HepG2 (cell line): ENCODE measurements at regions not wholly inside any gene's neighbourhood (a gene's known extent, or its start where the extent isn't known, plus 50 kb on each side); places are given as distances from the start of the nearest gene placed in this dataset.

Experiments
- CTCF ChIP-seq: sonication (generic); formaldehyde crosslinking; IDR thresholded peaks from 2 replicates; pipeline ENCODE4 v1.5.0; 2020; ENCODE audit warnings: mild to moderate bottlenecking, missing genetic modification reagents, moderate library complexity
- EP300 ChIP-seq, 3 experiments: sonication (generic) in 1 of 3; formaldehyde crosslinking in 1 of 3; IDR thresholded peaks; 2 replicates each; pipeline versions ENCODE4 v1.5.1 to v1.6.1; 2011 to 2020; ENCODE audit warnings: low read depth in 2 of 3, low read length in 2 of 3, borderline replicate concordance in 1 of 3, improper control_type of control experiment in 1 of 3, mild to moderate bottlenecking in 1 of 3, missing genetic modification reagents in 1 of 3, moderate library complexity in 1 of 3
- JUN ChIP-seq: sonication (generic); formaldehyde crosslinking; IDR thresholded peaks from 2 replicates; pipeline ENCODE4 v1.4.0; 2020; ENCODE audit warnings: mild to moderate bottlenecking, missing genetic modification reagents
- SNAPC2 ChIP-seq: sonication (generic); formaldehyde crosslinking; IDR thresholded peaks from 2 replicates; pipeline ENCODE4 v1.8.1; 2022; ENCODE audit warnings: mild to moderate bottlenecking, missing genetic modification reagents
- TARDBP ChIP-seq: sonication (generic); formaldehyde crosslinking; IDR thresholded peaks from 2 replicates; pipeline ENCODE4 v1.8.0; 2022; ENCODE audit warnings: mild to moderate bottlenecking, missing genetic modification reagents
- ZNF281 ChIP-seq: sonication (generic); formaldehyde crosslinking; IDR thresholded peaks from 2 replicates; pipeline ENCODE4 v1.4.0; 2020; ENCODE audit warnings: missing genetic modification reagents, borderline replicate concordance
- ZNF329 ChIP-seq: sonication (generic); formaldehyde crosslinking; IDR thresholded peaks from 2 replicates; pipeline ENCODE4 v1.9.0; 2021; ENCODE audit warnings: low read depth, mild to moderate bottlenecking, missing genetic modification reagents
- ZNF713 ChIP-seq: sonication (generic); formaldehyde crosslinking; IDR thresholded peaks from 2 replicates; pipeline ENCODE4 v1.4.0; 2020; ENCODE audit warnings: mild to moderate bottlenecking, missing genetic modification reagents

GRCh38 chr7:10116511-10116910, 857.2 kb upstream of the PHF14 start:
- TF ChIP-seq CTCF (CRISPR knock-in tag) (no peak), ZNF281 (CRISPR knock-in tag) (no peak), JUN (CRISPR knock-in tag) (no peak), ZNF713 (CRISPR knock-in tag) (no peak), TARDBP (CRISPR knock-in tag) (no peak), SNAPC2 (CRISPR knock-in tag) (no peak), ZNF329 (CRISPR knock-in tag) (no peak), EP300 (IDR thresholded peaks at IDR 0.05; ENCODE audit: low read depth in 2 of 2, low read length in 2 of 2) (no peak), EP300 (CRISPR knock-in tag; IDR thresholded peaks at IDR 0.05; ENCODE audit: borderline replicate concordance) (no peak)
